B cell (primary cell): ENCODE measurements at regions not wholly inside any gene's neighbourhood (a gene's known extent, or its start where the extent isn't known, plus 50 kb on each side); places are given as distances from the start of the nearest gene placed in this dataset.

Experiments used
- CTCF ChIP-seq: fragments of 200-600 bp; IDR thresholded peaks from one replicate; pipeline ENCODE4 v1.8.0; 2022; ENCODE audit warnings: antibody characterized with exemption, mild to moderate bottlenecking
- EZH2 ChIP-seq: IDR thresholded peaks from 2 replicates; pipeline ENCODE4 v1.6.1; 2012; ENCODE audit warnings: borderline replicate concordance, low read depth, mild to moderate bottlenecking, moderate library complexity, low read length; ENCODE audit not compliant: insufficient read depth, poor library complexity, severe bottlenecking

- TF ChIP-seq EZH2 (no peak), CTCF (no peak)
Observed at GRCh38 chr1:181206979-181207790, 118.7 kb downstream of the IER5 start.
